Eye (tissue), 1 donor: ENCODE measurements at regions not wholly inside any gene's neighbourhood (a gene's known extent, or its start where the extent isn't known, plus 50 kb on each side); places are given as distances from the start of the nearest gene placed in this dataset.
"Not testable (repeated sequence)": the region's sequence is repeated elsewhere in the genome, so short reads cannot be mapped to it uniquely, and the experiment has no call there.

Experiments
- DNase-seq: peaks from one replicate; pipeline ENCODE4 v3.0.0-alpha.2; 2015

DNA sequence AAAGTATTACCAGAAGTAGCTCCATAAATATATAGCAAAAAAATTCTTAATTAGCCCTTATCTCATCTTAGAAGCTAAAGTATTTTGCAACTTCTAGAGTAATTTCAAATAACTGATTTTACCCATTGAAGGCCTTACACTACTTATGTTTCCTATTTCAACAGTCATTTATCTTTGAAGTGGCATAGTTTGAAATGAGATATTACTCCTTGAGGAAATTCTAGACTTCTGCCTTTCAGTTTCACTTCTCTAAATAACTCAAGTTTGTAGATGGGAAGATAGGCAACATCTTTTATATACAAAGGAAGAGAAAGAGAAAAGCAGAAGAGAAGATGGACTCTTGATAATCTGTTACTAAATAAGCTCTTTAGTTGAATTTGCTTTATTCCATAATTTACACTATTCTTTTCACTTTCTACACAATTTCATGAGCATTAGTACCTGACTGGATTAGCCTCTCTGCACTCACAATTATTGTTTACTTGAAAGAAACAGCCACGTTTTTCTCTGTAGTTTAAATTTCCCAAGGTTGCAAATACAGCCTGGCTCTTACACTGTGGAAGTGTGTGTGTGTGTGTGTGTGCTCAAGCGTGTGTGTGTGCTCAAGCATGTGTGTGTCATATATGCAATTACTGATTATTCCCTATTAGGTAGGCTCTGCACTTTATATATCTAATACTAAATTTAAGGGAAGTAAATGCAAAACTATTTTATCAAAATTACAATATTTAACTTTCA, 60.6 kb upstream of the EMB start:
- DNase-seq: peak; percentile 7

GRCh38 chr5:50513028-50513457, 72.0 kb upstream of the EMB start:
- DNase-seq: peak; percentile 4

DNA sequence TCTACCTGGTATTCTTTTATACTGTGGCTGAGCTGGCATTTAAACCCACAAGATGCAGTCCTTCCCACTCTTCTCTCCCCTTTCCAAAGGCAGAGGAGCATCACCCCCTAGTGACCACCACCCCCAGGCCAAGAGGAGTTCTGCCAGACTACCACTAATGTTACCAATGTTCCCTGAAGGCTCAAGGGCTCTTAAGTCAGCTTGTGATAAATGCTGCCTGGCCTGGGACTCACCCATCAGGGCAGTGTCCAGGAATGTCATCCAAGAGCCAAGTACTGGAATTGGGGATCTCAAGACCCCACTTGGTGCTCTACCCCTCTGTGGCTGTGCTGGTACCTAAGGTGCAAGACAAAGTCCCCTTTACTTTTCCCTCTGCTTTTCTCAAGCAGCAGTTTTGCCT, 80.0 kb upstream of the EMB start:
- not testable (repeated sequence) for DNase-seq

DNA sequence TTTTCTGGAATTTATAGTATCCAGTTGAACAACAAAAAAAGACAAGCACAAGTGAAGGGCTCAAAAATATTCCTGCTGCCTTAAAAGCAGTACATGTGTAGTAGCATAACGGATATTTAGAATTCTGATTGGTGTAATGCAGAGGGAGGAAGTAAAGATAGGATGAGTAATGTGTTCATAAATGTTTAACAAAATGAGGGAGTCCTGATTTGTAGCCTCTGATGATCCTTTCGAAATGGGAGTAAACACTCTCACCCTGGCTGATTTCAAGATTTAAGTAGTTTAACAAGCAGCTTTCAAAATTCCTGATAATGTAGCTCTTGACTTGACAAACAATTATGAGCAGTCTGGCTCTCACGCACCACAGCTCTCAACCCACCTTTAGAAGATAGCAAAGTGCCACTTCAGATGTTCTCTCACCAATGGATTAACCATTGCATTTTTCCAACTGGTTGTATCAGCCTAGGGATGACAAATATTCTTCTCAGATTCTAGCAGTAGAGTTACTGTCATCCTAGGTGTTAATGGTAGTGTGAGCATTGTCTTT, 86.5 kb upstream of the EMB start:
- DNase-seq: not testable (repeated sequence)

- DNase-seq: no peak
Measured at GRCh38 chr5:50535393-50535792, 94.3 kb upstream of the EMB start.

DNA sequence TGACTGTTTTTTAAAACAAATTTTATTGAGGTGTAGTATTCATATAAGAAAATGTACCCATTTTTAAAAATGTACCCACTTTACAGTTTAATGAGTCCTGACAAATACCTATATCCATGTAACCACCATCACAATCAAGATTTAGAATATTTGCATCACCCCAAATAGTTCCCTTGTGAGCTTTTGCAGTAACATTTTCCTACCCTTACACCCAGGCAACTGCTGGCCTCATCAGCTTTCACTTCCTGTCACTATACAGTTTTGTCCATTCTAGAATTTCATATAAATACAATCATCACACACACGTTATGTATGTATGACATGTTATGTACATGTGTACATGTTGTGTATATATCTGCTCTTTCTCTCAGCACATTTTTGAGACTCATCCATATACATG, 96.4 kb upstream of the EMB start:
- DNase-seq: not testable (repeated sequence)

GRCh38 chr5:50547303-50547702, 106.2 kb upstream of the EMB start:
- DNase-seq: no peak

GRCh38 chr5:50550267-50550666, 109.2 kb upstream of the EMB start:
- DNase-seq: no peak

DNA sequence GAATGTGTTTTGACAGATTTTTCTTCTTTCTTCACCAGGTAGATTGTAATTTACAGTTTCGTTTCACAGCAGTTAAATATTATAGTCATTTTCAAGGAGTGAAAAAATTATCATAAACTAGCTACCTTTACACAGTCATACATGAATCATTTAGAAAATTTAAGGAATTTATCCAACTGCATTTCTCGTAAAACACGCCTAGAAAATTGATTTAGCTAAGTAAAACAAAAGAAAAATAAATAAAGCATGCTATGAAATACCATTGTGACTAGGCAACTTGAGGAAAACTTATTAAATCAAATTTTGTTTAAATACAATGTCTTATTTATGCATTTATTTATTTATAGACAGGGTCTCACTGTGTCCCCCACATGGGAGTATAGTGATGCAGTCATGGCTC, 109.9 kb upstream of the EMB start:
- no peak for DNase-seq

- no peak for DNase-seq
Measured at GRCh38 chr5:50553560-50553984, 112.5 kb upstream of the EMB start.

DNA sequence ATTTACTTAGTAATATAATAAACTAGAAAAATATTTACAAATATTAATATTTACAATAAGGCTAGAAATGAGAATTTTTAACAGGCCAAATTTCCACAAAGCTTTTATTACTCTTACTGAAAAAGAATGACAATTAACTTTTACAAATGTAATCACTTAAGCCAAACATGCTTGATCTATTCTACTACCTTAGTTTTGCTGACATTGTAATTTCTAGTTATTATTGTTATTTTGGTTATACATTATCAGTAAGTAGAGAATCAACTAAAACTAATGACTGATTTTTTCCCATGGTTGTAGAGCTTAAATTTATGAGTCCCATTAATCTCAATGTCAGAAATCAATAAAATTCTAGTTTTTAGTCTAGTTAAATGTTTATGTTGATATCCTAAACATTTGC, 107.8 kb upstream of the PARP8 start:
- DNase-seq: not testable (repeated sequence)

GRCh38 chr5:50559955-50560354, 106.5 kb upstream of the PARP8 start:
- no peak for DNase-seq

- no peak for DNase-seq
Measured at GRCh38 chr5:50562694-50563093, 103.7 kb upstream of the PARP8 start.

- DNase-seq: no peak
Measured at GRCh38 chr5:50564079-50564478, 102.4 kb upstream of the PARP8 start.

DNA sequence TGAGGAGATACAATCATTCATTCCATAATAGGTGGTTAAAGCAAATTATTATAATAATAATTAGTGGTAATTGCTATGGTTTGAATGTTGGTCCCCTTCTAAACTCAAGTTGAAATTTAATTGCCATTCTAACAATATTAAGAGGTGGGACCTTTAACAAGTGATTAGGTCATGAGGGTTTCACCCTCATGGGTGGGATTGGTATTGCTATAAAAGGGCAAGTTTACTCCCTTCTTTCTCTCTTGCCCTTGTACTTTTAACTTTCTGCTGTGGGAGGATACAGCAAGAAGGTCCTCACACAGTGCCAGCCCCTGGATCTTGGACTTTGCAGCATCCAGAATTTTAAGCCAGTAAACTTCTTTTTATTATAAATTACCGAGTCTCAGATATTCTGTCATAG, 101.9 kb upstream of the PARP8 start:
- no peak for DNase-seq

DNA sequence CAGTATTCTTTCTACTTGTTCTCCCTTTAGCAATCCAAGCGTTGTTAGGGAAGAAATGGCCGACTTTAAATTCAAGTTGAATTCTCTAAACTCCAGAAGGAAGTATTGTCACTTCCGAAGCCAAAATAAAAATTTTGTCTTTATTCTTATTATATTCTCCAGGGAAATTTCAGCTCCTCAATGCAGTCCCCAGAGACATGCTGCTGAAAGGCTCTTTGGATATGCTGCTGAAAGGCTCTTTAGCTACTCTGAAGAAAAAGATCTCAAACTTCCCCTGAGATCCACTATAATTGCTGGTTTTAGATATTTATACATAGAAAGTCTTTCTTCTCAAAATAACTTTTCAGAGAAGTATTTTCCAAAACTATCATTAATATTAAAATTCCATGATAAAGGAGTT, 92.3 kb upstream of the PARP8 start:
- DNase-seq: no peak

DNA sequence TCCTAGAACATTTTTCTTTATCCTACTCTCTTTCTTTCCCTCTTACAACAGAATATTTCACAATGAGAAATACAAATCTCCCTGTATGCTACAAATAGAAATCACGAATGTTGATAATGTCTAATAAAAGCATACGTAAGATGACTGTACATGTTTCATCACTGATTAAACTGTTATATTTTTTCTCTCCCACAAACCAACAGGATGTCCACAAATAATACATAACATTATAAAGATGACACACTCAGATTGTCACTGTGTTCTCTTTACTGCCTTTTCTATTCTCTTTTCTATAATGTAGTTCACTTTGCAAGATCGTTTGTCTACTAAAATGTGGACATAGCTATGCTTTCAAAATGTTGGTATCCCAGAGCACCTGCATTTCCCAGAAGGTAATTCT, 90.7 kb upstream of the PARP8 start:
- no peak for DNase-seq

DNA sequence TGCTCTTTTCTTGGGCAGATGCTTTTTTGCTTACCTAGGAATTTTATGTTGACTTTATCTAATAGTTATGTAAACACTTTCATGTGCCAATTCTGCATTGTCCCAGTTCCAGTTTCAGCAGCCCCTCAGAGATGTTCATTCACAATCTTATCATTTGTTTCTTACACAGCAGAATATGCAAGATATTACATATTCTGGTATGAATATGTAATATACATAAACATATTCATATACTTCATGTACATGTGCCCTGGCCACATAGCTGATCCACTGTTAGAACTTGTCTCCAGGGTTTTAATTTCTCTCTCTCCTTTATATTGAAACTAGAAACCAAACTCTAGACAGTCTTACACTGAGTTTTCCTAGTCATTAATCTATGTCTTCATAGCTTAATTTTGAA, 90.2 kb upstream of the PARP8 start:
- DNase-seq: no peak

GRCh38 chr5:50576686-50577256, 89.7 kb upstream of the PARP8 start:
- DNase-seq: no peak

DNA sequence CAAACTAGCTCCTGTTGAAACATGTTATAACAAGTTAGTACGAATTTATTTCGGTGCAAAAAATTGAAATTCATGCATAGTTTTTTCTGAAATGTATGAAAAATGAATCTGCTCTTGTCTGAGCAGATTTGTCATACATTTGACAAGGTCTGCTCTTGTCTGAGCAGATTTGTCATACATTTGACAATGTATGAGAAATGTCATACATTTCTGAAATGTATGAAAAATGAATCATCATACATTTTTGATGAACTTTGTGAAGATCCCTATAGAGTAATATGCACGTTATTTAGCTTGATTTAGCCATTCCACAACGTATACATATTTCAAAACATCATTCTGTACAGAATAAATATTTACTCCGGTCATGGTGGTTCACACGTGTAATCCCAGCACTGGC, 85.9 kb upstream of the PARP8 start:
- DNase-seq: no peak

GRCh38 chr5:50581845-50582244, 84.6 kb upstream of the PARP8 start:
- not testable (repeated sequence) for DNase-seq

DNA sequence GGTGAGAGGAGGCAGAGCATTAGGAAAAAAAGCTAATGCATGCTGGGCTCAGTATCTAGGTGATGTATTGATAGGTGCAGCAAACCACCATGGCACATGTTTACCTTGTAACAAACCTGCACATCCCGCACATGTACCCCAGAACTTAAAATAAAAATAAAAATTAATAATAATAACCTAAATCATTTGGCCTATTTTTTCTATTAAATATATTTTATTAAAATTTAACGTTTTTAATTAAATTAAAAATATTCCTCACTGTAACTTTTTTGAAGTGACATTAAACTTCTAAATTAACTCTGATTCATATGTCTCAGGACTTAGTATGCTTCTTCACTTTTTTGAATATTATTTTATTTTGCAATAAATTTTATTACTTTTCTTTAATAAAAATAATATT, 83.7 kb upstream of the PARP8 start:
- no peak for DNase-seq

DNA sequence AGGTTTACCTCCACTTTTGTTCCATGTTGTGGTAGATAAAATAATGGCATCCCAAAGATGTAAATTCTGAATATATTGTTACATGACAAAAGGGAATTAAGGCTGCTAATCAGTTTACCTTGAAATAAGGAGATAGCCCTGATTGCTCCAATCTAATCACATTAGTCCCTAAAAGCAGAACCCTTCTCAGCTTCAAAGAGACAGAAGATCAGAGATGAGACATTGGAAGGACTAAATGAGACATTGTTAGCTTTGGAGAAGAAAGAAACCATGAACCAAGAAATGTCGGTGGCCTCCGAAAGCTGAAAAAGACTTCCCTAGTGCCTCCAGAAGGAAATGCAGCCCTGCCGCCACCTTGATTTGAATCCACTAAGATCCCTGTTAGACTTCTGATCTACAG, 82.8 kb upstream of the PARP8 start:
- DNase-seq: no peak

GRCh38 chr5:50588471-50588870, 78.0 kb upstream of the PARP8 start:
- DNase-seq: not testable (repeated sequence)
